SU-DHL-6 (cell line): ENCODE measurements at regions not wholly inside any gene's neighbourhood (a gene's known extent, or its start where the extent isn't known, plus 50 kb on each side); places are given as distances from the start of the nearest gene placed in this dataset.

Source experiments
- EZH2phosphoT487 ChIP-seq: fragments of 200-600 bp; sonication (generic), shearing (Covaris generic); conservative IDR thresholded peaks from 2 replicates; pipeline ENCODE4 v1.6.1; 2018; ENCODE audit warnings: mild to moderate bottlenecking, antibody characterized with exemption, low read length, moderate library complexity, mixed read lengths
- TF ChIP-seq, protein P1 (sequence below): fragments of 200-600 bp; sonication (generic); IDR thresholded peaks from one replicate; pipeline ENCODE4 v1.5.1; 2017; ENCODE audit warnings: antibody characterized with exemption, mild to moderate bottlenecking, low read length, moderate library complexity; ENCODE audit not compliant: insufficient read depth, poor library complexity, severe bottlenecking

DNA sequence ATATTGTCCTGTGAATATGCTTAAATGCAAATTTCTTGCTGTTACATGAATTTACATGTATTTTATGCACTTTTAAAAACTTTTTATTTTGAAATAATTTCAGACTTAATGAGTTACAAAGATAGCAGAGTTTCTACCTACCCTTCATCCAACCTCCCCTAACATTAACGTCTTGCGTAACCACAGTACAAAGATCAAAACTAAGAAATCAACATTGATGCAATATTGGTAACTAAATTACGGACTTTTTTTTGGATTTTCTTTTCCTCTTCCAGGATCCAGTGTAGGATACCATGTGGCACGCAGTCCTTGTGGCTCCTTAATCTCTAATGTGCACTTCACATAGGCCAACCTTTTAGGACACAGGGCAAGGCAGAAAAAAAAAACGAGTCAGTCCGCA is 124.9 kb downstream of the ABCC12 start:
- TF ChIP-seq, protein P1, sequence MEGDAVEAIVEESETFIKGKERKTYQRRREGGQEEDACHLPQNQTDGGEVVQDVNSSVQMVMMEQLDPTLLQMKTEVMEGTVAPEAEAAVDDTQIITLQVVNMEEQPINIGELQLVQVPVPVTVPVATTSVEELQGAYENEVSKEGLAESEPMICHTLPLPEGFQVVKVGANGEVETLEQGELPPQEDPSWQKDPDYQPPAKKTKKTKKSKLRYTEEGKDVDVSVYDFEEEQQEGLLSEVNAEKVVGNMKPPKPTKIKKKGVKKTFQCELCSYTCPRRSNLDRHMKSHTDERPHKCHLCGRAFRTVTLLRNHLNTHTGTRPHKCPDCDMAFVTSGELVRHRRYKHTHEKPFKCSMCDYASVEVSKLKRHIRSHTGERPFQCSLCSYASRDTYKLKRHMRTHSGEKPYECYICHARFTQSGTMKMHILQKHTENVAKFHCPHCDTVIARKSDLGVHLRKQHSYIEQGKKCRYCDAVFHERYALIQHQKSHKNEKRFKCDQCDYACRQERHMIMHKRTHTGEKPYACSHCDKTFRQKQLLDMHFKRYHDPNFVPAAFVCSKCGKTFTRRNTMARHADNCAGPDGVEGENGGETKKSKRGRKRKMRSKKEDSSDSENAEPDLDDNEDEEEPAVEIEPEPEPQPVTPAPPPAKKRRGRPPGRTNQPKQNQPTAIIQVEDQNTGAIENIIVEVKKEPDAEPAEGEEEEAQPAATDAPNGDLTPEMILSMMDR: no peak
- TF ChIP-seq EZH2phosphoT487: no peak
